ENCODE measurements at regions not wholly inside any gene's neighbourhood (a gene's known extent, or its start where the extent isn't known, plus 50 kb on each side); places are given as distances from the start of the nearest gene placed in this dataset.

GRCh38 chr11:95435192-95435591, 204.2 kb upstream of the SESN3 start:
- H3K4me1 Mint-ChIP-seq: peaks cover 17 to 30% of the 10 kb centered on the region in 2 donors
- peaks cover 0 to 4% (median 0%) of the 10 kb centered on the region in 6 donors for H3K9me3 Mint-ChIP-seq
- no peak for DNase-seq
- peak overlapping the region; percentile 8 to 50 (median 31) for H3K4me3 Mint-ChIP-seq
- H3K27me3 Mint-ChIP-seq (ENCODE audit: low read depth in 3 of 3): peaks cover 0 to 2% (median 0%) of the 10 kb centered on the region in 3 donors
- peaks cover 0 to 4% (median 0%) of the 10 kb centered on the region in 3 donors for H3K36me3 Mint-ChIP-seq
- H3K27ac Mint-ChIP-seq: peak overlapping the region in 1 of 6 donors; percentile 8

GRCh38 chr11:95434489-95435057, 203.6 kb upstream of the SESN3 start:
- peaks cover 0 to 4% (median 0%) of the 10 kb centered on the region in 6 donors for H3K9me3 Mint-ChIP-seq
- peaks cover 0 to 4% (median 0%) of the 10 kb centered on the region in 3 donors for H3K36me3 Mint-ChIP-seq
- no peak for DNase-seq

GRCh38 chr11:95434009-95434408, 203.0 kb upstream of the SESN3 start:
- no peak overlapping the region for H3K4me3 Mint-ChIP-seq
- DNase-seq: no peak
- H3K36me3 Mint-ChIP-seq: peaks cover 0 to 4% (median 0%) of the 10 kb centered on the region in 3 donors
- H3K9me3 Mint-ChIP-seq: peaks cover 0 to 4% (median 0%) of the 10 kb centered on the region in 6 donors
- H3K4me1 Mint-ChIP-seq: peaks cover 17 to 30% of the 10 kb centered on the region in 2 donors
- H3K27ac Mint-ChIP-seq: no peak overlapping the region
- H3K27me3 Mint-ChIP-seq (ENCODE audit: low read depth in 3 of 3): peaks cover 0 to 2% (median 0%) of the 10 kb centered on the region in 3 donors

More at GRCh38 chr11:95434489-95435057, 203.6 kb upstream of the SESN3 start:
- no peak overlapping the region for H3K27ac Mint-ChIP-seq
- peaks cover 17 to 30% of the 10 kb centered on the region in 2 donors for H3K4me1 Mint-ChIP-seq
- peak overlapping the region in 4 of 5 donors; percentile 19 to 45 (median 29) for H3K4me3 Mint-ChIP-seq
- H3K27me3 Mint-ChIP-seq (ENCODE audit: low read depth in 3 of 3): peaks cover 0 to 2% (median 0%) of the 10 kb centered on the region in 3 donors

GRCh38 chr11:95432714-95433503, 201.9 kb upstream of the SESN3 start:
- peaks cover 0 to 2% (median 0%) of the 10 kb centered on the region in 3 donors for H3K27me3 Mint-ChIP-seq (ENCODE audit: low read depth in 3 of 3)
- H3K4me3 Mint-ChIP-seq: no peak overlapping the region
- no peak for DNase-seq
- H3K27ac Mint-ChIP-seq: no peak overlapping the region
- peaks cover 0 to 4% (median 0%) of the 10 kb centered on the region in 6 donors for H3K9me3 Mint-ChIP-seq
- peaks cover 0 to 4% (median 0%) of the 10 kb centered on the region in 3 donors for H3K36me3 Mint-ChIP-seq
- peaks cover 17 to 30% of the 10 kb centered on the region in 2 donors for H3K4me1 Mint-ChIP-seq

- H3K27me3 Mint-ChIP-seq (ENCODE audit: low read depth in 3 of 3): peaks cover 0 to 3% (median 3%) of the 10 kb centered on the region in 3 donors
- peaks cover 0 to 2% (median 0%) of the 10 kb centered on the region in 6 donors for H3K9me3 Mint-ChIP-seq
- H3K4me1 Mint-ChIP-seq: peaks cover 5 to 15% of the 10 kb centered on the region in 2 donors
- H3K27ac Mint-ChIP-seq: no peak overlapping the region
- no peak for DNase-seq
- H3K36me3 Mint-ChIP-seq: no peaks in the 10 kb centered on the region
- no peak overlapping the region for H3K4me3 Mint-ChIP-seq
Observed at GRCh38 chr11:95429376-95429907, 198.4 kb upstream of the SESN3 start.

- peaks cover 0 to 2% (median 0%) of the 10 kb centered on the region in 6 donors for H3K9me3 Mint-ChIP-seq
- H3K4me3 Mint-ChIP-seq: no peak overlapping the region
- no peak overlapping the region for H3K27ac Mint-ChIP-seq
- H3K4me1 Mint-ChIP-seq: no peaks in the 10 kb centered on the region
- no peak for DNase-seq
- H3K27me3 Mint-ChIP-seq (ENCODE audit: low read depth in 3 of 3): peaks cover 0 to 3% (median 3%) of the 10 kb centered on the region in 3 donors
- no peaks in the 10 kb centered on the region for H3K36me3 Mint-ChIP-seq
Observed at GRCh38 chr11:95426823-95427462, 195.9 kb upstream of the SESN3 start.

- Mint-ChIP-seq H3K36me3 (peaks cover 0 to 1% (median 0%) of the 10 kb centered on the region in 3 donors), H3K27me3 (ENCODE audit: low read depth in 3 of 3) (peaks cover 0 to 7% (median 2%) of the 10 kb centered on the region in 3 donors), H3K4me3 (no peak overlapping the region), H3K27ac (no peak overlapping the region), H3K4me1 (no peaks in the 10 kb centered on the region), H3K9me3 (peaks cover 0 to 3% (median 0%) of the 10 kb centered on the region in 6 donors)
- no peak for DNase-seq
Observed at GRCh38 chr11:95419915-95420314, 188.9 kb upstream of the SESN3 start.

- Mint-ChIP-seq H3K27me3 (ENCODE audit: low read depth in 3 of 3) (peaks cover 2 to 7% (median 2%) of the 10 kb centered on the region in 3 donors), H3K9me3 (peaks cover 0 to 3% (median 0%) of the 10 kb centered on the region in 6 donors), H3K36me3 (peaks cover 0 to 3% (median 0%) of the 10 kb centered on the region in 3 donors), H3K4me1 (no peaks in the 10 kb centered on the region), H3K4me3 (no peak overlapping the region), H3K27ac (no peak overlapping the region)
- no peak for DNase-seq
Observed at GRCh38 chr11:95418916-95419315, 187.9 kb upstream of the SESN3 start.

- H3K4me1 Mint-ChIP-seq: no peaks in the 10 kb centered on the region
- DNase-seq: no peak
- peaks cover 4 to 7% (median 4%) of the 10 kb centered on the region in 3 donors for H3K27me3 Mint-ChIP-seq (ENCODE audit: low read depth in 3 of 3)
- no peak overlapping the region for H3K4me3 Mint-ChIP-seq
- H3K9me3 Mint-ChIP-seq: peaks cover 0 to 3% (median 0%) of the 10 kb centered on the region in 6 donors
- H3K36me3 Mint-ChIP-seq: peaks cover 0 to 3% (median 0%) of the 10 kb centered on the region in 3 donors
- no peak overlapping the region for H3K27ac Mint-ChIP-seq
Observed at GRCh38 chr11:95417832-95418231, 186.8 kb upstream of the SESN3 start.

GRCh38 chr11:95415837-95416304, 184.9 kb upstream of the SESN3 start:
- Mint-ChIP-seq H3K9me3 (peaks cover 0 to 2% (median 0%) of the 10 kb centered on the region in 6 donors), H3K36me3 (peaks cover 0 to 3% (median 0%) of the 10 kb centered on the region in 3 donors), H3K27ac (no peak overlapping the region), H3K27me3 (ENCODE audit: low read depth in 3 of 3) (peaks cover 4 to 7% (median 4%) of the 10 kb centered on the region in 3 donors), H3K4me1 (no peaks in the 10 kb centered on the region), H3K4me3 (no peak overlapping the region)
- DNase-seq: no peak

GRCh38 chr11:95414217-95414616, 183.2 kb upstream of the SESN3 start:
- no peak for DNase-seq
- Mint-ChIP-seq H3K27me3 (ENCODE audit: low read depth in 3 of 3) (peaks cover 4 to 15% (median 4%) of the 10 kb centered on the region in 3 donors), H3K9me3 (peaks cover 0 to 2% (median 0%) of the 10 kb centered on the region in 6 donors), H3K4me3 (no peak overlapping the region), H3K4me1 (no peaks in the 10 kb centered on the region), H3K36me3 (peaks cover 0 to 3% (median 0%) of the 10 kb centered on the region in 3 donors), H3K27ac (no peak overlapping the region)

- no peak overlapping the region for H3K27ac Mint-ChIP-seq
- peaks cover 0 to 2% (median 0%) of the 10 kb centered on the region in 6 donors for H3K9me3 Mint-ChIP-seq
- H3K27me3 Mint-ChIP-seq (ENCODE audit: low read depth in 3 of 3): peaks cover 4 to 18% (median 4%) of the 10 kb centered on the region in 3 donors
- H3K4me1 Mint-ChIP-seq: no peaks in the 10 kb centered on the region
- peaks cover 0 to 3% (median 0%) of the 10 kb centered on the region in 3 donors for H3K36me3 Mint-ChIP-seq
- H3K4me3 Mint-ChIP-seq: no peak overlapping the region
- DNase-seq: no peak
Observed at GRCh38 chr11:95413761-95414160, 182.8 kb upstream of the SESN3 start.

GRCh38 chr11:95413021-95413420, 182.0 kb upstream of the SESN3 start:
- no peaks in the 10 kb centered on the region for H3K4me1 Mint-ChIP-seq
- H3K36me3 Mint-ChIP-seq: peaks cover 0 to 3% (median 0%) of the 10 kb centered on the region in 3 donors
- no peak for DNase-seq
- no peak overlapping the region for H3K4me3 Mint-ChIP-seq
- peaks cover 2 to 18% (median 6%) of the 10 kb centered on the region in 3 donors for H3K27me3 Mint-ChIP-seq (ENCODE audit: low read depth in 3 of 3)
- H3K9me3 Mint-ChIP-seq: peaks cover 0 to 2% (median 0%) of the 10 kb centered on the region in 6 donors
- H3K27ac Mint-ChIP-seq: no peak overlapping the region
